IMR-90 (cell line): ENCODE measurements at regions not wholly inside any gene's neighbourhood (a gene's known extent, or its start where the extent isn't known, plus 50 kb on each side); places are given as distances from the start of the nearest gene placed in this dataset.

Experiments
- ATAC-seq: fragments of 200-7000 bp; cut with Tn5 transposase; 2 replicates; pipeline ENCODE4 v1.9.1; 2020; ENCODE audit warnings: low read depth, mild to moderate bottlenecking, moderate library complexity
- BruUV-seq: library from RNA; stranded (reverse); fragments of 400-500 nt; replicated peaks from 2 replicates; lab custom pipeline; 2021; lab: Mats Ljungman, UMichigan
- CTCF ChIA-PET: fragments of 300-600 bp; formaldehyde crosslinking; extraction: SDS; loops from one replicate; lab custom pipeline; 2021; ENCODE audit warnings: antibody characterized with exemption; lab: Yijun Ruan, JAX
- POLR2A ChIA-PET: fragments of 300-600 bp; sonication (Branson Sonifier 250); formaldehyde crosslinking; loops from one replicate; lab custom pipeline; 2022; ENCODE audit warnings: antibody characterized with exemption; ENCODE audit not compliant: unreplicated experiment; lab: Charles Lee
- DNase-seq: peaks from one replicate; pipeline ENCODE4 v3.0.0; 2013
- H2AFZ ChIP-seq: replicated peaks from 2 replicates; pipeline ENCODE3; 2013; ENCODE audit warnings: low read length, mild to moderate bottlenecking; ENCODE audit not compliant: poor library complexity
- H2AK5ac ChIP-seq: 2 replicates; pipeline ENCODE4 v1.6.1; 2013; ENCODE audit warnings: low read depth, low read length, inconsistent platforms
- H2AK9ac ChIP-seq: replicated peaks from 2 replicates; pipeline ENCODE3; 2013; ENCODE audit warnings: mild to moderate bottlenecking, low read depth, low read length, moderate library complexity; ENCODE audit not compliant: poor library complexity
- H2BK120ac ChIP-seq: 2 replicates; pipeline ENCODE4 v1.6.1; 2013; ENCODE audit warnings: low read depth, low read length, inconsistent platforms
- H2BK15ac ChIP-seq: 3 replicates; pipeline ENCODE4 v1.6.1; 2013; ENCODE audit warnings: low read depth, low read length, inconsistent platforms
- H2BK20ac ChIP-seq: 2 replicates; pipeline ENCODE4 v1.6.1; 2013; ENCODE audit warnings: low read depth, mild to moderate bottlenecking, inconsistent platforms, low read length, moderate library complexity
- H2BK5ac ChIP-seq: 2 replicates; pipeline ENCODE4 v1.6.1; 2013; ENCODE audit warnings: mild to moderate bottlenecking, low read depth, low read length, inconsistent platforms; ENCODE audit not compliant: poor library complexity, severe bottlenecking
- H3K14ac ChIP-seq: replicated peaks from 2 replicates; pipeline ENCODE4 v1.6.1; 2013; ENCODE audit warnings: low read depth, low read length, inconsistent platforms
- H3K18ac ChIP-seq: 2 replicates; pipeline ENCODE4 v1.6.1; 2013; ENCODE audit warnings: low read depth, low read length, control low read depth
- H3K23ac ChIP-seq: 2 replicates; pipeline ENCODE4 v1.6.1; 2013; ENCODE audit warnings: low read depth, low read length, inconsistent platforms
- H3K27ac ChIP-seq: 2 replicates; pipeline ENCODE4 v1.5.1; 2013; ENCODE audit warnings: mild to moderate bottlenecking, control low read depth, low read length; ENCODE audit not compliant: insufficient read depth
- H3K27me3 ChIP-seq: 2 replicates; pipeline ENCODE4 v1.6.1; 2013; ENCODE audit warnings: low read length; ENCODE audit not compliant: control insufficient read depth, insufficient read depth
- H3K36me3 ChIP-seq: 2 replicates; pipeline ENCODE4 v1.6.1; 2013; ENCODE audit warnings: low read length, mixed read lengths; ENCODE audit not compliant: control insufficient read depth, insufficient read depth
- H3K4ac ChIP-seq: 2 replicates; pipeline ENCODE4 v1.6.1; 2013; ENCODE audit warnings: low read depth, low read length, inconsistent platforms
- H3K4me1 ChIP-seq: 2 replicates; pipeline ENCODE4 v1.6.1; 2013; ENCODE audit warnings: low read length, mixed read lengths; ENCODE audit not compliant: control insufficient read depth, insufficient read depth
- H3K4me2 ChIP-seq: 2 replicates; pipeline ENCODE4 v1.6.1; 2013; ENCODE audit warnings: low read depth, mild to moderate bottlenecking, control low read depth, low read length, moderate library complexity
- H3K4me3 ChIP-seq: 2 replicates; pipeline ENCODE4 v1.5.1; 2013; ENCODE audit warnings: low read depth, mild to moderate bottlenecking, control low read depth, low read length, moderate library complexity; ENCODE audit not compliant: insufficient read depth
- H3K56ac ChIP-seq: 2 replicates; pipeline ENCODE4 v1.6.1; 2013; ENCODE audit warnings: low read length, inconsistent platforms; ENCODE audit not compliant: insufficient read depth; ENCODE audit errors: extremely low read depth
- H3K79me1 ChIP-seq, 2 experiments: 2 replicates each; pipeline ENCODE4 v1.6.1; 2013; ENCODE audit warnings: low read length in 2 of 2, inconsistent platforms in 1 of 2, low read depth in 1 of 2
- H3K9ac ChIP-seq: 2 replicates; pipeline ENCODE4 v1.6.1; 2013; ENCODE audit warnings: low read depth, low read length, control low read depth
- H3K9me1 ChIP-seq: 2 replicates; pipeline ENCODE4 v1.6.1; 2013; ENCODE audit warnings: low read length, inconsistent platforms; ENCODE audit not compliant: insufficient read depth
- H3K9me3 ChIP-seq: 2 replicates; pipeline ENCODE4 v1.6.1; 2013; ENCODE audit warnings: low read length; ENCODE audit not compliant: control insufficient read depth, insufficient read depth
- H4K20me1 ChIP-seq: 2 replicates; pipeline ENCODE4 v1.6.1; 2013; ENCODE audit warnings: low read length, inconsistent platforms; ENCODE audit not compliant: insufficient read depth
- H4K5ac ChIP-seq: 2 replicates; pipeline ENCODE4 v1.6.1; 2013; ENCODE audit warnings: mild to moderate bottlenecking, low read depth, low read length, control low read depth
- H4K8ac ChIP-seq, 2 experiments: 2 replicates each; pipeline ENCODE4 v1.6.1; 2013; ENCODE audit warnings: low read depth in 2 of 2, low read length in 2 of 2, control low read depth in 1 of 2, inconsistent platforms in 1 of 2
- H4K91ac ChIP-seq: 2 replicates; pipeline ENCODE4 v1.6.1; 2013; ENCODE audit warnings: low read depth, low read length, inconsistent platforms; ENCODE audit not compliant: insufficient read depth
- BHLHE40 ChIP-seq: fragments of 150-350 bp; IDR thresholded peaks from 2 replicates; pipeline ENCODE4 v1.6.1; 2016; ENCODE audit warnings: mild to moderate bottlenecking, low read depth, low read length
- CEBPB ChIP-seq: IDR thresholded peaks from 2 replicates; pipeline ENCODE4 v1.6.1; 2012; ENCODE audit warnings: low read depth, low read length, improper control_type of control experiment
- CTCF ChIP-seq: conservative IDR thresholded peaks from 2 replicates; pipeline ENCODE4 v1.5.1; 2012; ENCODE audit warnings: mild to moderate bottlenecking, low read depth, low read length, improper control_type of control experiment
- ELK1 ChIP-seq: fragments of 150-350 bp; IDR thresholded peaks from 2 replicates; pipeline ENCODE4 v1.6.1; 2016; ENCODE audit warnings: low read depth, mild to moderate bottlenecking, low read length, moderate library complexity, borderline replicate concordance
- FOS ChIP-seq: fragments of 150-350 bp; IDR thresholded peaks from 2 replicates; pipeline ENCODE4 v1.6.1; 2016; ENCODE audit warnings: low read depth, low read length
- MAFK ChIP-seq: IDR thresholded peaks from 2 replicates; pipeline ENCODE4 v1.6.1; 2012; ENCODE audit warnings: low read depth, low read length, improper control_type of control experiment
- MAZ ChIP-seq: IDR thresholded peaks from 2 replicates; pipeline ENCODE4 v1.6.1; 2012; ENCODE audit warnings: low read depth, mild to moderate bottlenecking, low read length, improper control_type of control experiment, moderate library complexity, borderline replicate concordance
- MXI1 ChIP-seq: IDR thresholded peaks from 2 replicates; pipeline ENCODE4 v1.6.1; 2012; ENCODE audit warnings: low read depth, mild to moderate bottlenecking, low read length, moderate library complexity, borderline replicate concordance
- NFE2L2 ChIP-seq: fragments of 150-350 bp; IDR thresholded peaks from 2 replicates; pipeline ENCODE4 v1.6.1; 2016; ENCODE audit warnings: low read depth, mild to moderate bottlenecking, low read length
- POLR2A ChIP-seq: IDR thresholded peaks from 2 replicates; pipeline ENCODE4 v1.6.1; 2012; ENCODE audit warnings: mild to moderate bottlenecking, low read depth, low read length
- RAD21 ChIP-seq: IDR thresholded peaks from 2 replicates; pipeline ENCODE4 v1.6.1; 2012; ENCODE audit warnings: low read length, improper control_type of control experiment
- RCOR1 ChIP-seq: IDR thresholded peaks from 2 replicates; pipeline ENCODE4 v1.6.1; 2012; ENCODE audit warnings: mild to moderate bottlenecking, low read length, improper control_type of control experiment; ENCODE audit not compliant: insufficient replicate concordance
- RFX5 ChIP-seq: IDR thresholded peaks from 2 replicates; pipeline ENCODE4 v1.8.0; 2012; ENCODE audit warnings: low read depth, mild to moderate bottlenecking, low read length, moderate library complexity
- SMC3 ChIP-seq: fragments of 150-350 bp; IDR thresholded peaks from 2 replicates; pipeline ENCODE4 v1.6.1; 2016; ENCODE audit warnings: low read depth, mild to moderate bottlenecking, antibody characterized with exemption, low read length, moderate library complexity
- WGBS, 2 experiments: methylation state at CpG; one replicate each; pipeline versions ENCODE4 v1.1.5 to v1.1.7; 2013; ENCODE audit warnings: missing lambda C conversion rate in 2 of 2; ENCODE audit not compliant: insufficient read length in 1 of 2; ENCODE audit errors: extremely low coverage in 2 of 2; 5-methylcytosine and 5-hydroxymethylcytosine counted together
- dilution Hi-C: fragments of 300-500 bp; cut with HindIII; formaldehyde crosslinking; loops from one replicate; pipeline ENCODE4 v1.14.3; 2018; ENCODE audit warnings: low sequenced_read_pairs; ENCODE audit not compliant: unreplicated experiment
- in situ Hi-C: fragments of 300-500 bp; cut with MboI; formaldehyde crosslinking; loops from 3 replicates; pipeline ENCODE4 v1.14.3; 2019; ENCODE audit warnings: low sequenced_read_pairs, inconsistent platforms, mixed read lengths
- intact Hi-C: fragments of 100-400 bp; cut with micrococcal nuclease; formaldehyde crosslinking; loops from 2 replicates; pipeline ENCODE4 v1.10.0; 2022

- no peak overlapping the region for H3K27ac ChIP-seq
- no TSS peak for BruUV-seq
- POLR2A ChIA-PET = interaction anchor here (0.6 kb wide), 1 partner anchor 29 kb away, joined by 3 read pairs; no protein-coding TSS in a partner anchor
- TF ChIP-seq SMC3 (peak; percentile 61), BHLHE40 (peak; percentile 63; the same call in 1 of the 2 replicates), CTCF (peak; percentile 74), ELK1 (no peak), FOS (no peak), RAD21 (peak; percentile 85), CEBPB (peak; percentile 91), MAZ (no peak), POLR2A (no peak), MAFK (no peak), MXI1 (0 out of 2 replicates have a peak, but pooled peaks have one; percentile 14), RFX5 (no peak), RCOR1 (no peak), NFE2L2 (peak; percentile 31; the same call in 1 of the 2 replicates)
Measured at GRCh38 chr21:14864211-14865021, 200.4 kb downstream of the NRIP1 start.

More at GRCh38 chr21:14864211-14865021, 200.4 kb downstream of the NRIP1 start:
- H3K9ac ChIP-seq = no peak overlapping the region
- 0 out of 2 replicates have a peak, but pooled peaks cover 3% of the 10 kb centered on the region for H3K9me1 ChIP-seq
- H3K18ac ChIP-seq = peak overlapping the region; percentile 26; the same call in 1 of the 2 replicates
- no peak overlapping the region for H3K4me3 ChIP-seq
- no peak overlapping the region for H4K5ac ChIP-seq
- peaks cover 17% of the 10 kb centered on the region for H3K4me1 ChIP-seq
- no peak overlapping the region for H2AK9ac ChIP-seq
- H2BK5ac ChIP-seq = peak overlapping the region; percentile 76
- H2BK20ac ChIP-seq = peak overlapping the region; percentile 42; the same call in 1 of the 2 replicates
- ATAC-seq (peak; percentile 83), DNase-seq (peak; percentile 86)
- peak overlapping the region; percentile 45 for H2AFZ ChIP-seq
- peaks cover 0 to 4% of the 10 kb centered on the region in 2 experiments; a peak in 2 of 4 replicates for H3K79me1 ChIP-seq
- H3K4me2 ChIP-seq = no peak overlapping the region
- dilution Hi-C loops = no loop called here
- peak overlapping the region; percentile 71 for H2BK120ac ChIP-seq
- H3K14ac ChIP-seq = no peak overlapping the region
- H3K27me3 ChIP-seq = no peaks in the 10 kb centered on the region
- no peaks in the 10 kb centered on the region for H3K36me3 ChIP-seq
- H4K91ac ChIP-seq = peak overlapping the region; percentile 14; the same call in 1 of the 2 replicates
- in situ Hi-C loops = loop anchor here (25.0 kb wide), 1 partner anchor 623 kb away; no protein-coding TSS in a partner anchor
- intact Hi-C loops = loop anchor here (1.0 to 10.0 kb wide), 6 partner anchors 93 to 730 kb away; no protein-coding TSS in a partner anchor
- no peak overlapping the region for H3K56ac ChIP-seq
- 67% methylated on average over 5 of the region's 9 CpGs; no CpG with 5 or more reads in 1 of the 2 experiments for WGBS, 2 experiments
- H2AK5ac ChIP-seq = peak overlapping the region; percentile 14; the same call in 1 of the 2 replicates
- H2BK15ac ChIP-seq = peak overlapping the region; percentile 18; the same call in 1 of the 3 replicates
- peak overlapping the region; percentile 13; the same call in 1 of the 2 replicates for H3K23ac ChIP-seq
- peak overlapping the region in 1 of 2 experiments; percentile 65; a peak in 2 of 4 replicates for H4K8ac ChIP-seq
- CTCF ChIA-PET = interaction anchor here (0.6 to 2.6 kb wide), 16 partner anchors 9 to 1299 kb away, joined by 3 to 9 read pairs (median 3); no protein-coding TSS in a partner anchor
- H4K20me1 ChIP-seq = no peaks in the 10 kb centered on the region
- no peaks in the 10 kb centered on the region for H3K9me3 ChIP-seq
- peak overlapping the region; percentile 37; the same call in 1 of the 2 replicates for H3K4ac ChIP-seq
